Gastrocnemius medialis (tissue), 4 donors: ENCODE measurements at regions not wholly inside any gene's neighbourhood (a gene's known extent, or its start where the extent isn't known, plus 50 kb on each side); places are given as distances from the start of the nearest gene placed in this dataset.
"Not testable (repeated sequence)": the region's sequence is repeated elsewhere in the genome, so short reads cannot be mapped to it uniquely, and the experiment has no call there.

ENCODE experiments used
- ATAC-seq, 2 donors: fragments of 150-250 bp; one replicate each; pipeline ENCODE4 v1.9.1; 2016
- DNase-seq, 2 donors: peaks; one replicate each; pipeline ENCODE4 v3.0.0-alpha.2; 2019
- H3K27ac ChIP-seq, 4 donors: fragments of 200-600 bp; sonication (generic); 1 replicate in 1 of 4; 2 replicates in 3 of 4; pipeline ENCODE4 v1.5.1; 2016 to 2018; ENCODE audit warnings: mild to moderate bottlenecking in 2 of 4, moderate library complexity in 1 of 4
- H3K27me3 ChIP-seq, 3 donors: fragments of 200-600 bp; sonication (generic) in 2 of 3; 1 replicate in 1 of 3; 2 replicates in 2 of 3; pipeline versions ENCODE4 v1.5.1 to v1.6.0; 2016 to 2019; ENCODE audit warnings: mild to moderate bottlenecking in 1 of 3, moderate library complexity in 1 of 3
- H3K36me3 ChIP-seq, 2 donors: fragments of 200-600 bp; sonication (generic) in 1 of 2; one replicate each; pipeline ENCODE4 v1.5.1; 2017 to 2018
- H3K4me1 ChIP-seq, 2 donors: fragments of 200-600 bp; sonication (generic) in 1 of 2; one replicate each; pipeline ENCODE4 v1.5.1; 2016 to 2017; ENCODE audit warnings: mild to moderate bottlenecking in 2 of 2
- H3K4me3 ChIP-seq, 4 donors: fragments of 200-600 bp; sonication (generic) in 3 of 4; 1 replicate in 1 of 4; 2 replicates in 3 of 4; pipeline ENCODE4 v1.5.1; 2016 to 2019; ENCODE audit warnings: mild to moderate bottlenecking in 2 of 4
- H3K9me3 ChIP-seq, 3 donors: fragments of 200-600 bp; sonication (generic) in 2 of 3; 1 replicate in 1 of 3; 2 replicates in 2 of 3; pipeline ENCODE4 v1.5.1; 2016 to 2019
- CTCF ChIP-seq, 5 experiments: fragments of 450-650 bp in 3 of 5; fragments of 200-600 bp in 2 of 5; sonication (generic) in 2 of 5; IDR thresholded peaks in 4 of 5; conservative IDR thresholded peaks in 1 of 5; 1 replicate in 4 of 5; 2 replicates in 1 of 5; pipeline ENCODE4 v1.5.1; 2016 to 2019; ENCODE audit warnings: antibody characterized with exemption in 5 of 5, mild to moderate bottlenecking in 3 of 5, moderate library complexity in 3 of 5
- POLR2A ChIP-seq, 2 donors: fragments of 450-650 bp; IDR thresholded peaks; one replicate each; pipeline ENCODE4 v1.6.1; 2017; ENCODE audit warnings: antibody characterized with exemption in 2 of 2, mild to moderate bottlenecking in 2 of 2, moderate library complexity in 2 of 2
- in situ Hi-C, 4 donors: fragments of 200-750 bp; cut with MboI; loops; one replicate each; pipeline versions ENCODE4 v1.15.0 to v1.8.0; 2017; ENCODE audit warnings: low sequenced_read_pairs in 4 of 4
- intact Hi-C: fragments of 100-400 bp; cut with DNase I; formaldehyde crosslinking; loops from one replicate; pipeline ENCODE4 v1.15.1; 2023; ENCODE audit warnings: low total_unique reads

GRCh38 chr9:85321561-85321960, 420.2 kb downstream of the AGTPBP1 start:
- H3K4me1 ChIP-seq, result no peaks in the 10 kb centered on the region
- H3K4me3 ChIP-seq, result no peak overlapping the region
- H3K36me3 ChIP-seq, result no peaks in the 10 kb centered on the region
- no peaks in the 10 kb centered on the region for H3K27me3 ChIP-seq
- ATAC-seq (no peak), DNase-seq (no peak)
- H3K9me3 ChIP-seq, result no peaks in the 10 kb centered on the region
- in situ Hi-C loops, result no loop called here
- TF ChIP-seq CTCF (IDR thresholded peaks at IDR 0.05 in 4 of 5, conservative IDR thresholded peaks at IDR 0.05 in 1 of 5) (no peak), POLR2A (IDR thresholded peaks at IDR 0.05) (no peak)
- H3K27ac ChIP-seq, result no peak overlapping the region
- intact Hi-C loops, result no loop called here

- ATAC-seq, result no peak
Measured at GRCh38 chr9:85319936-85320656, 421.7 kb downstream of the AGTPBP1 start.

GRCh38 chr9:85315535-85315934, 426.2 kb downstream of the AGTPBP1 start:
- H3K36me3 ChIP-seq, intact Hi-C loops, DNase-seq, H3K9me3 ChIP-seq, ATAC-seq, in situ Hi-C loops, H3K27me3 ChIP-seq, H3K4me1 ChIP-seq, H3K4me3 ChIP-seq, H3K27ac ChIP-seq: not testable (repeated sequence)

More at GRCh38 chr9:85319936-85320656, 421.7 kb downstream of the AGTPBP1 start:
- intact Hi-C loops (no loop called here), in situ Hi-C loops (no loop called here)
- H3K27me3 ChIP-seq, result no peaks in the 10 kb centered on the region
- TF ChIP-seq POLR2A (IDR thresholded peaks at IDR 0.05) (no peak), CTCF (IDR thresholded peaks at IDR 0.05 in 4 of 5, conservative IDR thresholded peaks at IDR 0.05 in 1 of 5) (no peak)
- no peaks in the 10 kb centered on the region for H3K36me3 ChIP-seq
- H3K9me3 ChIP-seq, result no peaks in the 10 kb centered on the region
- H3K4me3 ChIP-seq, result no peak overlapping the region
- H3K27ac ChIP-seq, result no peak overlapping the region
- no peak for DNase-seq
- H3K4me1 ChIP-seq, result no peaks in the 10 kb centered on the region

- Histone ChIP-seq H3K27ac (no peak overlapping the region), H3K4me3 (no peak overlapping the region), H3K4me1 (no peaks in the 10 kb centered on the region), H3K9me3 (no peaks in the 10 kb centered on the region), H3K36me3 (no peaks in the 10 kb centered on the region), H3K27me3 (no peaks in the 10 kb centered on the region)
- ATAC-seq (no peak), DNase-seq (no peak)
- intact Hi-C loops, result no loop called here
- in situ Hi-C loops, result no loop called here
- TF ChIP-seq POLR2A (IDR thresholded peaks at IDR 0.05), result no peak
- no peak for TF ChIP-seq CTCF (IDR thresholded peaks at IDR 0.05 in 4 of 5, conservative IDR thresholded peaks at IDR 0.05 in 1 of 5)
Measured at GRCh38 chr9:85310573-85310972, 431.2 kb downstream of the AGTPBP1 start.

- H3K4me3 ChIP-seq, result no peak overlapping the region
- no peak overlapping the region for H3K27ac ChIP-seq
- ATAC-seq, result no peak
- no peaks in the 10 kb centered on the region for H3K27me3 ChIP-seq
- H3K4me1 ChIP-seq, result no peaks in the 10 kb centered on the region
- intact Hi-C loops (no loop called here), in situ Hi-C loops (no loop called here)
- H3K9me3 ChIP-seq, result no peaks in the 10 kb centered on the region
- TF ChIP-seq POLR2A (IDR thresholded peaks at IDR 0.05) (no peak), CTCF (IDR thresholded peaks at IDR 0.05 in 4 of 5, conservative IDR thresholded peaks at IDR 0.05 in 1 of 5) (no peak)
- no peaks in the 10 kb centered on the region for H3K36me3 ChIP-seq
- DNase-seq, result no peak
Measured at GRCh38 chr9:85303757-85304134, 438.0 kb downstream of the AGTPBP1 start.
